ENCODE measurements at regions not wholly inside any gene's neighbourhood (a gene's known extent, or its start where the extent isn't known, plus 50 kb on each side); places are given as distances from the start of the nearest gene placed in this dataset.

DNA sequence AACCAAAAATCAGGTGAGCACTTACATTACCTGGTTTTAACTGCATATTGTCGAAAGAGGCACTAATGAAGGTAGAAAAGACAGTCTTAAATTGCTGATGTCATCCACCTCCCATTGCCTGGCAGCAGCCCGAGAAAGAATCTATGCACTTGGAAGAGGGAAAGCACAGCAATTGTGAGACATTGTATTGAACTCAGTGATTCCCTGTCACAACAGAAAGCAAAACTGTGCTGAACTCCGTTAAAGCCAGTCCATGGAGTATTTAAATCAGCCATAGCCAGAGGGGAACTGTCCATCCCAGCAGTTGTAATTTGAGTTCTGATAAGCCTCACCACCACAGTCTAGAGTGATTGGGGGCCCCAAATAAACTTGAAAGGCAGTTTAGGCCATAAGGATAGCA, 466.6 kb upstream of the PCDH9 start:
- intact Hi-C loops (cut with DNase I), result no loop called here

GRCh38 chr13:67664502-67664901, 434.4 kb upstream of the PCDH9 start:
- Histone ChIP-seq H3K4me1 (no peaks in the 10 kb centered on the region), H3K4me3 (no peak overlapping the region), H3K36me3 (no peaks in the 10 kb centered on the region), H3K27me3 (no peaks in the 10 kb centered on the region), H3K9me3 (no peaks in the 10 kb centered on the region), H3K27ac (no peak overlapping the region)
- ATAC-seq (no peak), DNase-seq (no peak)
- TF ChIP-seq CTCF (IDR thresholded peaks at IDR 0.05), result no peak
- intact Hi-C loops (cut with DNase I), result no loop called here

More for the DNA sequence above, 466.6 kb upstream of the PCDH9 start:
- Histone ChIP-seq H3K4me3 (no peak overlapping the region), H3K27ac (no peak overlapping the region), H3K9me3 (no peaks in the 10 kb centered on the region), H3K27me3 (no peaks in the 10 kb centered on the region), H3K36me3 (no peaks in the 10 kb centered on the region), H3K4me1 (no peaks in the 10 kb centered on the region)
- TF ChIP-seq CTCF (IDR thresholded peaks at IDR 0.05), result no peak
- DNase-seq (no peak), ATAC-seq (no peak)

DNA sequence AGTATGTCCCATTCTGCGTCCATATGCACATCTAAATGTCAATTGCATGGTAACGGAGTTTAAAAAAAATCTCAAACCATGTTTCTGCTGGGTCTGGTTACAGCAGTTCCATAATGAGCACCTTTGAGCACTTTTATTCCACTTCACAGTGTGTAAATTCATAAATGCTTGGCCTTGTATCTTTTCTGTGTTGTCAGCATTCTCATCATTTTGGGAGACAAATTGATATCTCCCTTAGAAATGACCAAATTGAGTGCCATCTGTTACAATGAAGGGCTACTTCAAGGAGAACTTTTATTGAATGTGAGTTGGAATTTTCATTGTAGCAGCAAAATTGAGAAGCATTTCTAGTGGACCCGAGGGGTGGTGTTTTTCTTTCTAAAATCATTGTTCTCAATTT, 432.9 kb upstream of the PCDH9 start:
- no peak overlapping the region for H3K27ac ChIP-seq
- no peaks in the 10 kb centered on the region for H3K36me3 ChIP-seq
- ATAC-seq (no peak), DNase-seq (no peak)
- H3K27me3 ChIP-seq, result no peaks in the 10 kb centered on the region
- TF ChIP-seq CTCF (IDR thresholded peaks at IDR 0.05), result no peak
- intact Hi-C loops (cut with DNase I), result no loop called here
- H3K9me3 ChIP-seq, result no peaks in the 10 kb centered on the region
- H3K4me3 ChIP-seq, result no peak overlapping the region
- no peaks in the 10 kb centered on the region for H3K4me1 ChIP-seq

- ATAC-seq (no peak), DNase-seq (no peak)
- no peak for TF ChIP-seq CTCF (IDR thresholded peaks at IDR 0.05)
- no peak overlapping the region for H3K4me3 ChIP-seq
- H3K27me3 ChIP-seq, result no peaks in the 10 kb centered on the region
- intact Hi-C loops (cut with DNase I), result no loop called here
- no peaks in the 10 kb centered on the region for H3K9me3 ChIP-seq
- H3K36me3 ChIP-seq, result no peaks in the 10 kb centered on the region
- H3K27ac ChIP-seq, result no peak overlapping the region
- H3K4me1 ChIP-seq, result no peaks in the 10 kb centered on the region
Measured at GRCh38 chr13:67652887-67653286, 422.8 kb upstream of the PCDH9 start.

DNA sequence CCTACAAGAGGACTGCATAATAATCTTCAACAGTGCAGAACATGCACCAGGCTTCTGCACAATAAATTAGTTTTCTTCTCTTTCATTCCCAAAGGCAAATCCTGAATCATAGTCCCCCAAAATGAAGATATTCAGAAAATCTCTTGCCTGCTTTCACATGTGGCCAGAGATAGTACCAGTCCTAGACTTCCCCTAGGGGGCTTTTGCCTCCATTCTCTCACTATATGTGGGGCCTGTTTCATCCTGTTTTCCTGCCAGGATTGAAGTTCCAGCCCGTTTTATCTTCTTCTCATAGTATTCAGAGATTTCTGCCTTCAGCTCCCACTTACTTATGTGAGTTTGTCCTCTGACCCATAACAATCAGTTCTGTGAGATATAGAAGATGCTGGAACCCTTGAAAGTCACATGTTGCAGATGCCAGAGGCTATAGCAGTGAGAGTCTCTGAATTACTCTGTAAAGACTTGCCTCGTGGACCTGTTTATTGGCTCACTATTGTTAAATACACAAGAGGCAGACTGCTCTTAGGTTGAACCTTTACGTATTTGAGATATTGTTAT, 421.9 kb upstream of the PCDH9 start:
- DNase-seq (no peak), ATAC-seq (no peak)
- intact Hi-C loops (cut with DNase I), result no loop called here
- no peak for TF ChIP-seq CTCF (IDR thresholded peaks at IDR 0.05)
- Histone ChIP-seq H3K36me3 (no peaks in the 10 kb centered on the region), H3K27ac (no peak overlapping the region), H3K4me3 (no peak overlapping the region), H3K4me1 (no peaks in the 10 kb centered on the region), H3K27me3 (no peaks in the 10 kb centered on the region), H3K9me3 (no peaks in the 10 kb centered on the region)

DNA sequence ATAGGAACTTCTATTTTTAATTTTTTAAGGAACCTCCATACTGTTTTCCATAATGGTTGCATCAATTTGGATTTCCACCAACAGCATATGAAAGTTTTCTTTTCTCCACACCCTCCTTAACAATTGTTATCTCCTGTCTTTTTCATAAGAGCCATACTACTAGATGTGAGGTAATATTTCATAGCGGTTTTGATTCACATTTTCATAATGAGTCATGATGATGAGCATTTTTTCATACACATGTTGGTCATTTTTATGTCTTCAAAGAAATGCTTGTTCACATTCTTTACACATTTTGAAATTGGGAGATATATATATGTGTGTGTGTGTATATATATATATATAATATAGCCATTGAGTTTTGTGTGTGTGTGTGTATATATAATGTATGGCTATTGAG, 420.3 kb upstream of the PCDH9 start:
- Histone ChIP-seq H3K4me1 (no peaks in the 10 kb centered on the region), H3K4me3 (no peak overlapping the region), H3K9me3 (no peaks in the 10 kb centered on the region), H3K27me3 (no peaks in the 10 kb centered on the region), H3K36me3 (no peaks in the 10 kb centered on the region), H3K27ac (no peak overlapping the region)
- DNase-seq, result no peak
- ATAC-seq, result no peak
- no peak for TF ChIP-seq CTCF (IDR thresholded peaks at IDR 0.05)
- intact Hi-C loops (cut with DNase I), result no loop called here
